NB4 (cell line): ENCODE measurements at regions not wholly inside any gene's neighbourhood (a gene's known extent, or its start where the extent isn't known, plus 50 kb on each side); places are given as distances from the start of the nearest gene placed in this dataset.
"Not testable (repeated sequence)": the region's sequence is repeated elsewhere in the genome, so short reads cannot be mapped to it uniquely, and the experiment has no call there.

ENCODE experiments used
- DNase-seq: peaks from one replicate; pipeline ENCODE4 v3.0.0; 2010; ENCODE audit warnings: low read depth
- H3K4me3 ChIP-seq: one replicate; pipeline ENCODE4 v1.5.1; 2011; ENCODE audit warnings: mild to moderate bottlenecking, low read depth, low read length, moderate library complexity
- CTCF ChIP-seq: IDR thresholded peaks from one replicate; pipeline ENCODE4 v1.5.1; 2012; ENCODE audit warnings: low read depth, low read length
- MAX ChIP-seq: IDR thresholded peaks from 2 replicates; pipeline ENCODE4 v1.6.1; 2011; ENCODE audit warnings: low read depth, low read length
- MYC ChIP-seq: IDR thresholded peaks from 2 replicates; pipeline ENCODE4 v1.6.1; 2011; ENCODE audit warnings: low read depth, low read length
- POLR2A ChIP-seq: IDR thresholded peaks from 2 replicates; pipeline ENCODE4 v1.6.1; 2011; ENCODE audit warnings: mild to moderate bottlenecking; ENCODE audit not compliant: insufficient read length; ENCODE audit errors: extremely low read depth

- TF ChIP-seq CTCF (no peak), MYC (no peak), MAX (no peak), POLR2A (no peak)
- DNase-seq = no peak
- no peak overlapping the region for H3K4me3 ChIP-seq
Observed at GRCh38 chr6:10174056-10174455, 240.8 kb downstream of the TFAP2A start.

DNA sequence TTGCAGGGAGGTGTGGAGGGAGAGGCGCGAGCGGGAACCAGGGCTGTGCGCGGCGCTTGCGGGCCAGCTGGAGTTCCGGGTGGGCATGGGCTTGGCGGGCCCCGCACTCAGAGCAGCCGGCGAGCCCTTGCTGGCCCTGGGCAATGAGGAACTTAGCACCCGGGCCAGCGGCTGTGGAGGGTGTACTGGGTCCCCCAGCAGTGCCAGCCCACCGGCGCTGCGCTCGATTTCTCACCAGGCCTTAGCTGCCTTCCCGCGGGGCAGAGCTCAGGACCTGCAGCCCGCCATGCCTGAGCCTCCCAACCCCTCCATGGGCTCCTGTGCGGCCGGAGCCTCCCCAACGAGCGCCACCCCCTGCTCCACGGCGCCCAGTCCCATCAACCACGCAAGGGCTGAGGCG, 243.2 kb downstream of the TFAP2A start:
- H3K4me3 ChIP-seq, DNase-seq: not testable (repeated sequence)

GRCh38 chr6:10170816-10171215, 244.1 kb downstream of the TFAP2A start:
- TF ChIP-seq MAX = no peak
- TF ChIP-seq CTCF = no peak
- no peak for TF ChIP-seq POLR2A
- no peak for TF ChIP-seq MYC
- H3K4me3 ChIP-seq = no peak overlapping the region
- DNase-seq = no peak

GRCh38 chr6:10166031-10166430, 248.8 kb downstream of the TFAP2A start:
- peak; percentile 33 for DNase-seq
- no peak overlapping the region for H3K4me3 ChIP-seq
- TF ChIP-seq MAX = no peak

GRCh38 chr6:10163203-10163962, 251.5 kb downstream of the TFAP2A start:
- H3K4me3 ChIP-seq = no peak overlapping the region
- DNase-seq = no peak
- no peak for TF ChIP-seq POLR2A

DNA sequence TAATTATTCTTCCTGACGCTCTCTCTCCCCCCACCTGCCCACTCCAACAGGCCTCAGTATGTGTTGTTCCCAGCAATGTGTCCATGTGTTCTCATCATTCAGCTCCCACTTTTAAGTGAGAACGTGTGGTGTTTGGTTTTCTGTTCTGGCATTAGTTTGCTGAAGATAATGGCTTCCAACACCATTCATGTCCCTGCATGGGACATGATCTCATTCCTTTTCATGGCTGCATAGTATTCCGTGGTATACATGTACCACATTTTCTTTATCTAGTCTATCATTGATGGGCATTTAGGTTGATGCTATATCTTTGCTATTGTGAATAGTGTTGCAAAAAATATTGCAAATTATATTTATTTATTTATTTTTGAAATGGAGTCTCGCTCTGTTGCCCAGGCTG, 258.0 kb downstream of the TFAP2A start:
- no peak for DNase-seq
- no peak overlapping the region for H3K4me3 ChIP-seq
- TF ChIP-seq CTCF = no peak
- no peak for TF ChIP-seq MAX
- no peak for TF ChIP-seq POLR2A
- TF ChIP-seq MYC = no peak

DNA sequence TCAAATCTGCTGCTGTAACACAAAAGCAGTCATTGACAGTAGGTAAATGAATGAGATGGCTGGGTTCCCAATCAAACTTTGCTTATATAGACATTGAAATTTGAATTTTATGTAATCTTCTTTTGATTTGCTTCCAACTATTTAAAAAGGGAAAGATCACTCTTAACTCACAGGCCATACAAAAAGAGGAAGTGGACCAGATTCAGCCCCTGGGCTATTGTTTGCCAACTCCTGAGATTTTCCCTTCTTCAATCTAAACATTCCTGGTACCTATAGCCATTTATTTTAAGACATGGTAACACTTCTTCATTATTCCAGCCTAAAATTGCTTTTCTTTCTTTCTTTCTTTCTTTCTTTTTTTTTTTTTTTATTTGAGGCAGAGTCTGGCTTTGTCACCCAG, 260.6 kb downstream of the TFAP2A start:
- no peak for TF ChIP-seq MAX
- TF ChIP-seq MYC = no peak
- TF ChIP-seq POLR2A = no peak
- no peak for TF ChIP-seq CTCF
- DNase-seq = peak; percentile 12
- H3K4me3 ChIP-seq = no peak overlapping the region
